HepG2 (cell line): ENCODE measurements at regions not wholly inside any gene's neighbourhood (a gene's known extent, or its start where the extent isn't known, plus 50 kb on each side); places are given as distances from the start of the nearest gene placed in this dataset.
A peak's percentile ranks its signal among the peaks of the same experiment; 100 is the strongest.
"Not testable (repeated sequence)": the region's sequence is repeated elsewhere in the genome, so short reads cannot be mapped to it uniquely, and the experiment has no call there.

Source experiments
- ATAC-seq: fragments of 200-7000 bp; cut with Tn5 transposase; 3 replicates; pipeline ENCODE4 v1.9.1; 2020; ENCODE audit warnings: mild to moderate bottlenecking, moderate library complexity
- BruUV-seq: library from RNA; stranded (reverse); fragments of 400-500 nt; replicated peaks from 2 replicates; lab custom pipeline; 2021; lab: Mats Ljungman, UMichigan
- CTCF ChIA-PET: fragments of 300-600 bp; formaldehyde crosslinking; extraction: SDS; loops from one replicate; lab custom pipeline; 2021; ENCODE audit warnings: low total read pairs, inconsistent platforms, low intra/inter-chr PET ratio; lab: Yijun Ruan, JAX
- POLR2A ChIA-PET: fragments of 350-600 bp; sonication (Branson Sonifier 250); formaldehyde crosslinking; loops from one replicate; lab custom pipeline; 2020; ENCODE audit warnings: antibody characterized with exemption, inconsistent platforms; lab: Yijun Ruan, JAX
- DNase-seq: peaks from one replicate; pipeline ENCODE4 v3.0.0-alpha.2; 2015; ENCODE audit warnings: low spot score
- FAIRE-seq: peaks from 3 replicates; lab custom pipeline; 2011; peaks lifted over from hg19 to GRCh38; lab: Jason Lieb, UNC
- H2AFZ ChIP-seq: one replicate; pipeline ENCODE4 v1.6.1; 2011; ENCODE audit warnings: low read length, inconsistent platforms
- H3K27ac ChIP-seq: fragments of 300-600 bp; 3 replicates; pipeline ENCODE4 v1.8.0; 2011; ENCODE audit warnings: mixed run types, mild to moderate bottlenecking, mixed read lengths, low read length, inconsistent platforms; ENCODE audit not compliant: insufficient read depth; ENCODE audit errors: extremely low read length
- H3K27me3 ChIP-seq, 2 experiments: fragments of 200-600 bp in 1 of 2; 2 replicates in 1 of 2; 3 replicates in 1 of 2; pipeline versions ENCODE4 v1.6.0 to v1.8.0; 2011; ENCODE audit warnings: low read length in 2 of 2, mild to moderate bottlenecking in 2 of 2, moderate library complexity in 2 of 2, inconsistent platforms in 1 of 2; ENCODE audit not compliant: insufficient read depth in 2 of 2, control insufficient read depth in 1 of 2
- H3K36me3 ChIP-seq, 2 experiments: fragments of 200-600 bp in 1 of 2; replicated peaks in 1 of 2; 2 replicates in 1 of 2; 3 replicates in 1 of 2; pipeline versions ENCODE4 v1.5.1 to v1.8.0; 2011; ENCODE audit warnings: low read length in 2 of 2, inconsistent platforms in 1 of 2; ENCODE audit not compliant: insufficient read depth in 2 of 2, control insufficient read depth in 1 of 2
- H3K4me1 ChIP-seq: 2 replicates; pipeline ENCODE4 v1.5.1; 2012; ENCODE audit warnings: low read length, inconsistent platforms; ENCODE audit not compliant: insufficient read depth
- H3K4me2 ChIP-seq: 2 replicates; pipeline ENCODE4 v1.6.0; 2011; ENCODE audit warnings: low read depth, low read length, inconsistent platforms
- H3K4me3 ChIP-seq, 3 experiments: fragments of 200-600 bp in 1 of 3; sonication (generic), shearing (Covaris generic) in 1 of 3; replicated peaks in 1 of 3; 2 replicates each; pipeline ENCODE4 v1.5.1; 2011 to 2016; ENCODE audit warnings: low read length in 3 of 3, inconsistent platforms in 2 of 3, low read depth in 2 of 3, mild to moderate bottlenecking in 2 of 3, control low read depth in 1 of 3, mixed read lengths in 1 of 3; ENCODE audit not compliant: insufficient read depth in 1 of 3
- H3K79me2 ChIP-seq: one replicate; pipeline ENCODE4 v1.6.1; 2011; ENCODE audit warnings: low read length, inconsistent platforms; ENCODE audit not compliant: insufficient read depth
- H3K9ac ChIP-seq: 2 replicates; pipeline ENCODE4 v1.6.0; 2011; ENCODE audit warnings: mild to moderate bottlenecking, low read depth, low read length, inconsistent platforms; ENCODE audit not compliant: insufficient read depth
- H3K9me3 ChIP-seq: 2 replicates; pipeline ENCODE4 v1.5.1; 2012; ENCODE audit warnings: mild to moderate bottlenecking, low read length
- H4K20me1 ChIP-seq: 2 replicates; pipeline ENCODE4 v1.6.0; 2011; ENCODE audit warnings: inconsistent platforms, mild to moderate bottlenecking, low read length, moderate library complexity; ENCODE audit not compliant: insufficient read depth
- CHCHD3 ChIP-seq: sonication (generic); formaldehyde crosslinking; IDR thresholded peaks from 2 replicates; pipeline ENCODE4 v1.8.0; 2022; ENCODE audit warnings: mild to moderate bottlenecking, missing genetic modification reagents, moderate library complexity
- DMAP1 ChIP-seq: IDR thresholded peaks from 2 replicates; pipeline ENCODE4 v1.6.1; 2016
- NFE2L1 ChIP-seq: sonication (generic); formaldehyde crosslinking; IDR thresholded peaks from 2 replicates; pipeline ENCODE4 v1.4.0; 2020; ENCODE audit warnings: missing genetic modification reagents, mild to moderate bottlenecking, borderline replicate concordance
- TBL1XR1 ChIP-seq: fragments of 150-350 bp; IDR thresholded peaks from 2 replicates; pipeline ENCODE4 v1.6.1; 2014; ENCODE audit warnings: borderline replicate concordance, low read length; ENCODE audit not compliant: partially characterized antibody
- WGBS: methylation state at CpG from one replicate; pipeline ENCODE4 v1.1.6; 2017; ENCODE audit warnings: low lambda C conversion rate; 5-methylcytosine and 5-hydroxymethylcytosine counted together
- in situ Hi-C: cut with HindIII; loops from 2 replicates; pipeline ENCODE4 v1.10.0; 2017; ENCODE audit warnings: low pct_unique_long_range_greater_than_20kb; ENCODE audit not compliant: extremely low pct_ligation_motif_present
- intact Hi-C: fragments of 100-400 bp; cut with micrococcal nuclease; formaldehyde crosslinking; loops from one replicate; pipeline ENCODE4 v1.10.0; 2022; ENCODE audit not compliant: unreplicated experiment

GRCh38 chr14:53714495-53715192 lies 242.0 kb downstream of the BMP4 start:
- Histone ChIP-seq H4K20me1 (no peaks in the 10 kb centered on the region), H3K9ac (no peak overlapping the region), H3K27ac (peak overlapping the region; percentile 46), H3K27me3 (no peaks in the 10 kb centered on the region), H3K36me3 (no peaks in the 10 kb centered on the region), H3K79me2 (no peaks in the 10 kb centered on the region), H3K4me3 (no peak overlapping the region), H3K4me2 (peak overlapping the region; percentile 25), H3K9me3 (no peaks in the 10 kb centered on the region), H2AFZ (no peak overlapping the region), H3K4me1 (peaks cover 23% of the 10 kb centered on the region)
- no peak for DNase-seq
- in situ Hi-C loops: no loop called here
- intact Hi-C loops: no loop called here
- 70% methylated on average over 5 of the region's 5 CpGs for WGBS
- no TSS peak for BruUV-seq
- TF ChIP-seq TBL1XR1: no peak
- TF ChIP-seq DMAP1 (CRISPR knock-in tag): 0 out of 2 replicates have a peak, but pooled peaks have one; percentile 3
- TF ChIP-seq NFE2L1: no peak
- no peak for TF ChIP-seq CHCHD3 (CRISPR knock-in tag)
- CTCF ChIA-PET: no interaction called here
- POLR2A ChIA-PET: no interaction called here
- ATAC-seq: no peak
- FAIRE-seq: no peak

- H3K27me3 ChIP-seq, BruUV-seq, H3K4me3 ChIP-seq, ATAC-seq, H3K9me3 ChIP-seq, POLR2A ChIA-PET, FAIRE-seq, H3K79me2 ChIP-seq, CTCF ChIA-PET, H3K4me2 ChIP-seq, H3K9ac ChIP-seq, H3K27ac ChIP-seq, H4K20me1 ChIP-seq, H2AFZ ChIP-seq, H3K36me3 ChIP-seq, intact Hi-C loops, in situ Hi-C loops, DNase-seq: not testable (repeated sequence)
- WGBS: 95% methylated on average over 3 of the region's 3 CpGs
- peaks cover 29% of the 10 kb centered on the region for H3K4me1 ChIP-seq
These were observed 243.7 kb downstream of the BMP4 start for GRCh38 chr14:53712901-53713300.
